Neural progenitor cell (in vitro differentiated cells): ENCODE measurements at regions not wholly inside any gene's neighbourhood (a gene's known extent, or its start where the extent isn't known, plus 50 kb on each side); places are given as distances from the start of the nearest gene placed in this dataset.
A peak's percentile ranks its signal among the peaks of the same experiment; 100 is the strongest.

Experiments used
- DNase-seq: peaks from one replicate; pipeline ENCODE4 v3.0.0-alpha.2; 2016; ENCODE audit warnings: low spot score
- H2AFZ ChIP-seq: fragments of 200-600 bp; sonication (generic); replicated peaks from 2 replicates; pipeline ENCODE4 v1.6.1; 2016; ENCODE audit warnings: antibody characterized with exemption
- H3F3A ChIP-seq: fragments of 200-600 bp; sonication (generic); 2 replicates; pipeline ENCODE4 v1.6.1; 2016; ENCODE audit warnings: antibody characterized with exemption, low read depth
- H3K27ac ChIP-seq: fragments of 200-600 bp; sonication (generic); 2 replicates; pipeline ENCODE4 v1.5.1; 2016; ENCODE audit warnings: mild to moderate bottlenecking
- H3K27me3 ChIP-seq: fragments of 200-600 bp; sonication (generic); 2 replicates; pipeline ENCODE4 v1.6.1; 2016; ENCODE audit warnings: mild to moderate bottlenecking, moderate library complexity
- H3K36me3 ChIP-seq: fragments of 200-600 bp; sonication (generic); 2 replicates; pipeline ENCODE4 v1.5.1; 2016
- H3K4me1 ChIP-seq: fragments of 200-600 bp; sonication (generic); 2 replicates; pipeline ENCODE4 v1.6.1; 2016; ENCODE audit warnings: mixed run types
- H3K4me2 ChIP-seq: fragments of 200-600 bp; sonication (generic); 2 replicates; pipeline ENCODE4 v1.6.1; 2016
- H3K4me3 ChIP-seq: fragments of 200-600 bp; sonication (generic); 2 replicates; pipeline ENCODE4 v1.5.1; 2016
- H3K79me2 ChIP-seq: fragments of 200-600 bp; sonication (generic); 2 replicates; pipeline ENCODE4 v1.6.1; 2016; ENCODE audit warnings: low read depth
- H3K9ac ChIP-seq: fragments of 200-600 bp; sonication (generic); 2 replicates; pipeline ENCODE4 v1.6.1; 2016
- H3K9me3 ChIP-seq: fragments of 200-600 bp; sonication (generic); 2 replicates; pipeline ENCODE4 v1.5.1; 2016; ENCODE audit warnings: low read depth
- H4K20me1 ChIP-seq: fragments of 200-600 bp; sonication (generic); 2 replicates; pipeline ENCODE4 v1.6.1; 2016; ENCODE audit warnings: low read depth
- H3K27ac Mint-ChIP-seq: 3 replicates; pipeline ENCODE4 v1.8.0; 2021; ENCODE audit warnings: mixed read lengths
- H3K27me3 Mint-ChIP-seq: 2 replicates; pipeline ENCODE4 v1.8.0; 2022; ENCODE audit warnings: low read depth, mild to moderate bottlenecking, inconsistent platforms, moderate library complexity, mixed read lengths; ENCODE audit not compliant: insufficient read depth
- H3K36me3 Mint-ChIP-seq: 3 replicates; pipeline ENCODE4 v1.8.0; 2021; ENCODE audit warnings: mixed read lengths
- H3K4me1 Mint-ChIP-seq: 3 replicates; pipeline ENCODE4 v1.8.0; 2021; ENCODE audit warnings: mixed read lengths
- H3K4me3 Mint-ChIP-seq: 3 replicates; pipeline ENCODE4 v1.8.0; 2021; ENCODE audit warnings: mild to moderate bottlenecking, moderate library complexity, mixed read lengths
- H3K9me3 Mint-ChIP-seq: 3 replicates; pipeline ENCODE4 v1.8.0; 2020; ENCODE audit warnings: mixed read lengths
- CTCF ChIP-seq: fragments of 200-600 bp; sonication (generic); IDR thresholded peaks from 2 replicates; pipeline ENCODE4 v1.5.1; 2017; ENCODE audit warnings: antibody characterized with exemption, mild to moderate bottlenecking
- EZH2 ChIP-seq: fragments of 200-600 bp; sonication (generic); IDR thresholded peaks from 2 replicates; pipeline ENCODE4 v1.6.1; 2017; ENCODE audit warnings: antibody characterized with exemption, mild to moderate bottlenecking, moderate library complexity
- EZH2phosphoT487 ChIP-seq: fragments of 200-600 bp; sonication (generic); IDR thresholded peaks from 2 replicates; pipeline ENCODE4 v1.6.1; 2017; ENCODE audit warnings: antibody characterized with exemption

- H3K4me2 ChIP-seq = no peak overlapping the region
- no peak overlapping the region for H3K4me3 ChIP-seq
- H2AFZ ChIP-seq = peak overlapping the region; percentile 19
These were observed 246.9 kb downstream of the UBE3D start for GRCh38 chr6:82818727-82819126.

GRCh38 chr6:82823361-82823760 lies 242.3 kb downstream of the UBE3D start:
- no peak overlapping the region for H3K9ac ChIP-seq
- no peak overlapping the region for H3K4me3 ChIP-seq
- Mint-ChIP-seq H3K4me3 (no peak overlapping the region), H3K27me3 (no peaks in the 10 kb centered on the region), H3K4me1 (peaks cover 2% of the 10 kb centered on the region), H3K27ac (no peak overlapping the region), H3K36me3 (peaks cover 1% of the 10 kb centered on the region), H3K9me3 (peaks cover 4% of the 10 kb centered on the region)
- no peaks in the 10 kb centered on the region for H3K27me3 ChIP-seq
- DNase-seq = no peak
- H3K27ac ChIP-seq = no peak overlapping the region
- H3K79me2 ChIP-seq = no peaks in the 10 kb centered on the region
- no peak for TF ChIP-seq CTCF
- no peak for TF ChIP-seq EZH2
- H3F3A ChIP-seq = no peaks in the 10 kb centered on the region
- H3K36me3 ChIP-seq = no peaks in the 10 kb centered on the region
- H3K4me2 ChIP-seq = no peak overlapping the region
- H3K9me3 ChIP-seq = no peaks in the 10 kb centered on the region
- no peaks in the 10 kb centered on the region for H4K20me1 ChIP-seq
- peak overlapping the region; percentile 0 for H2AFZ ChIP-seq
- H3K4me1 ChIP-seq = no peaks in the 10 kb centered on the region

More at GRCh38 chr6:82818727-82819126, 246.9 kb downstream of the UBE3D start:
- H3K4me3 Mint-ChIP-seq = no peak overlapping the region
- no peak overlapping the region for H3K27ac ChIP-seq
- H4K20me1 ChIP-seq = no peaks in the 10 kb centered on the region
- no peak for TF ChIP-seq EZH2phosphoT487
- TF ChIP-seq CTCF = no peak
- no peak for TF ChIP-seq EZH2
- no peak overlapping the region for H3K27ac Mint-ChIP-seq
- H3K9me3 Mint-ChIP-seq = peaks cover 8% of the 10 kb centered on the region
- peaks cover 2% of the 10 kb centered on the region for H3K36me3 Mint-ChIP-seq
- no peaks in the 10 kb centered on the region for H3K4me1 ChIP-seq
- H3K9ac ChIP-seq = no peak overlapping the region
- no peaks in the 10 kb centered on the region for H3K79me2 ChIP-seq
- no peak for DNase-seq
- H3F3A ChIP-seq = no peaks in the 10 kb centered on the region
- no peaks in the 10 kb centered on the region for H3K27me3 ChIP-seq
- H3K36me3 ChIP-seq = no peaks in the 10 kb centered on the region
- H3K4me1 Mint-ChIP-seq = peaks cover 2% of the 10 kb centered on the region
- H3K27me3 Mint-ChIP-seq = peaks cover 4% of the 10 kb centered on the region
- no peaks in the 10 kb centered on the region for H3K9me3 ChIP-seq

- no peak overlapping the region for H3K27ac Mint-ChIP-seq
- H3K4me2 ChIP-seq = no peak overlapping the region
- H3K27me3 ChIP-seq = no peaks in the 10 kb centered on the region
- no peaks in the 10 kb centered on the region for H4K20me1 ChIP-seq
- no peaks in the 10 kb centered on the region for H3K4me1 ChIP-seq
- no peak for TF ChIP-seq EZH2phosphoT487
- no peak for TF ChIP-seq EZH2
- no peak for TF ChIP-seq CTCF
- DNase-seq = no peak
- no peaks in the 10 kb centered on the region for H3K27me3 Mint-ChIP-seq
- no peak overlapping the region for H3K9ac ChIP-seq
- peaks cover 3% of the 10 kb centered on the region for H3K36me3 Mint-ChIP-seq
- no peaks in the 10 kb centered on the region for H3K36me3 ChIP-seq
- H3F3A ChIP-seq = no peaks in the 10 kb centered on the region
- no peak overlapping the region for H3K4me3 Mint-ChIP-seq
- H3K79me2 ChIP-seq = no peaks in the 10 kb centered on the region
- no peak overlapping the region for H3K4me3 ChIP-seq
- H3K27ac ChIP-seq = no peak overlapping the region
- peaks cover 18% of the 10 kb centered on the region for H3K9me3 Mint-ChIP-seq
- no peaks in the 10 kb centered on the region for H3K9me3 ChIP-seq
- H3K4me1 Mint-ChIP-seq = peaks cover 3% of the 10 kb centered on the region
- no peak overlapping the region for H2AFZ ChIP-seq
These were observed 232.8 kb downstream of the UBE3D start for GRCh38 chr6:82832811-82833210.
